ENCODE measurements at regions not wholly inside any gene's neighbourhood (a gene's known extent, or its start where the extent isn't known, plus 50 kb on each side); places are given as distances from the start of the nearest gene placed in this dataset.

GRCh38 chr9:18043978-18044377, 430.0 kb upstream of the ADAMTSL1 start:
- Histone ChIP-seq H3K36me3 (ENCODE audit: control insufficient read depth in 2 of 2, insufficient read depth in 2 of 2, low read length in 2 of 2) (no peaks in the 10 kb centered on the region), H3K27ac (ENCODE audit: low read depth in 2 of 2, low read length in 2 of 2) (no peak overlapping the region), H3K4me3 (ENCODE audit: low read length in 2 of 2) (no peak overlapping the region), H3K9me3 (ENCODE audit: control insufficient read depth in 2 of 2, low read length in 2 of 2) (no peaks in the 10 kb centered on the region), H3K9ac (ENCODE audit: low read depth in 1 of 2, low read length in 2 of 2) (no peak overlapping the region), H3K27me3 (ENCODE audit: control insufficient read depth in 2 of 2, insufficient read depth in 2 of 2, low read length in 2 of 2) (no peaks in the 10 kb centered on the region), H3K4me1 (ENCODE audit: control insufficient read depth in 2 of 2, insufficient read depth in 2 of 2, low read length in 2 of 2) (no peaks in the 10 kb centered on the region)

GRCh38 chr9:18045326-18045725, 428.6 kb upstream of the ADAMTSL1 start:
- H3K9me3 ChIP-seq (ENCODE audit: control insufficient read depth in 2 of 2, low read length in 2 of 2), result no peaks in the 10 kb centered on the region
- H3K36me3 ChIP-seq (ENCODE audit: control insufficient read depth in 2 of 2, insufficient read depth in 2 of 2, low read length in 2 of 2), result no peaks in the 10 kb centered on the region
- H3K4me1 ChIP-seq (ENCODE audit: control insufficient read depth in 2 of 2, insufficient read depth in 2 of 2, low read length in 2 of 2), result no peaks in the 10 kb centered on the region
- no peaks in the 10 kb centered on the region for H3K27me3 ChIP-seq (ENCODE audit: control insufficient read depth in 2 of 2, insufficient read depth in 2 of 2, low read length in 2 of 2)
- no peak overlapping the region for H3K27ac ChIP-seq (ENCODE audit: low read depth in 2 of 2, low read length in 2 of 2)
- no peak overlapping the region for H3K9ac ChIP-seq (ENCODE audit: low read depth in 1 of 2, low read length in 2 of 2)
- no peak overlapping the region for H3K4me3 ChIP-seq (ENCODE audit: low read length in 2 of 2)

GRCh38 chr9:18046068-18046467, 427.9 kb upstream of the ADAMTSL1 start:
- Histone ChIP-seq H3K4me1 (ENCODE audit: control insufficient read depth in 2 of 2, insufficient read depth in 2 of 2, low read length in 2 of 2) (no peaks in the 10 kb centered on the region), H3K27me3 (ENCODE audit: control insufficient read depth in 2 of 2, insufficient read depth in 2 of 2, low read length in 2 of 2) (no peaks in the 10 kb centered on the region), H3K4me3 (ENCODE audit: low read length in 2 of 2) (no peak overlapping the region), H3K9me3 (ENCODE audit: control insufficient read depth in 2 of 2, low read length in 2 of 2) (no peaks in the 10 kb centered on the region), H3K9ac (ENCODE audit: low read depth in 1 of 2, low read length in 2 of 2) (no peak overlapping the region), H3K27ac (ENCODE audit: low read depth in 2 of 2, low read length in 2 of 2) (no peak overlapping the region), H3K36me3 (ENCODE audit: control insufficient read depth in 2 of 2, insufficient read depth in 2 of 2, low read length in 2 of 2) (no peaks in the 10 kb centered on the region)

DNA sequence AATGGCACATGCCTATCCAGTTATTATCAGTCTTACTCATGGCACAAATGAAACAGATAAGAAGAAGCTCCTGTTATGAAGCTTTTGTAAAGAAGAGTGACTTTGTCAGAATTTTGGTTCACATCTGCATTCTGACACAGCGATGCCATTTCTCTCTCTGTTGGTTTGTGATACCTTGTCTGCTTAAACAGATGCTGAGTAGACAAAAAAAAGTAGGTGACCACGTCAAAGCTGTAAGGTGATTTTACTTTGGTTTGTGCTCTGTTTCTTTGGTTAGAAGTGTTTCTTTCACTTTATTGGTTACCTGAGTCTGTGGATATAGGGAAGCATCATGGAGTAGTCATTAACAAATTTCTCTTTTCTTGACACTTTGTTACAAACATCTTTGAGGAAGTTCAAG, 422.3 kb upstream of the ADAMTSL1 start:
- H3K36me3 ChIP-seq (ENCODE audit: control insufficient read depth in 2 of 2, insufficient read depth in 2 of 2, low read length in 2 of 2), result no peaks in the 10 kb centered on the region
- H3K4me3 ChIP-seq (ENCODE audit: low read length in 2 of 2), result no peak overlapping the region
- H3K9me3 ChIP-seq (ENCODE audit: control insufficient read depth in 2 of 2, low read length in 2 of 2), result no peaks in the 10 kb centered on the region
- H3K4me1 ChIP-seq (ENCODE audit: control insufficient read depth in 2 of 2, insufficient read depth in 2 of 2, low read length in 2 of 2), result peaks cover 5 to 17% of the 10 kb centered on the region in 2 donors
- no peaks in the 10 kb centered on the region for H3K27me3 ChIP-seq (ENCODE audit: control insufficient read depth in 2 of 2, insufficient read depth in 2 of 2, low read length in 2 of 2)
- no peak overlapping the region for H3K27ac ChIP-seq (ENCODE audit: low read depth in 2 of 2, low read length in 2 of 2)
- no peak overlapping the region for H3K9ac ChIP-seq (ENCODE audit: low read depth in 1 of 2, low read length in 2 of 2)

GRCh38 chr9:18052060-18052459, 421.9 kb upstream of the ADAMTSL1 start:
- Histone ChIP-seq H3K4me1 (ENCODE audit: control insufficient read depth in 2 of 2, insufficient read depth in 2 of 2, low read length in 2 of 2) (peaks cover 8 to 17% of the 10 kb centered on the region in 2 donors), H3K27ac (ENCODE audit: low read depth in 2 of 2, low read length in 2 of 2) (no peak overlapping the region), H3K4me3 (ENCODE audit: low read length in 2 of 2) (no peak overlapping the region), H3K9ac (ENCODE audit: low read depth in 1 of 2, low read length in 2 of 2) (no peak overlapping the region), H3K9me3 (ENCODE audit: control insufficient read depth in 2 of 2, low read length in 2 of 2) (no peaks in the 10 kb centered on the region), H3K27me3 (ENCODE audit: control insufficient read depth in 2 of 2, insufficient read depth in 2 of 2, low read length in 2 of 2) (no peaks in the 10 kb centered on the region), H3K36me3 (ENCODE audit: control insufficient read depth in 2 of 2, insufficient read depth in 2 of 2, low read length in 2 of 2) (no peaks in the 10 kb centered on the region)

GRCh38 chr9:18056269-18056992, 417.5 kb upstream of the ADAMTSL1 start:
- Histone ChIP-seq H3K4me1 (ENCODE audit: control insufficient read depth in 2 of 2, insufficient read depth in 2 of 2, low read length in 2 of 2) (peaks cover 8 to 34% of the 10 kb centered on the region in 2 donors), H3K36me3 (ENCODE audit: control insufficient read depth in 2 of 2, insufficient read depth in 2 of 2, low read length in 2 of 2) (no peaks in the 10 kb centered on the region), H3K9ac (ENCODE audit: low read depth in 1 of 2, low read length in 2 of 2) (no peak overlapping the region), H3K9me3 (ENCODE audit: control insufficient read depth in 2 of 2, low read length in 2 of 2) (no peaks in the 10 kb centered on the region), H3K27me3 (ENCODE audit: control insufficient read depth in 2 of 2, insufficient read depth in 2 of 2, low read length in 2 of 2) (no peaks in the 10 kb centered on the region), H3K4me3 (ENCODE audit: low read length in 2 of 2) (no peak overlapping the region), H3K27ac (ENCODE audit: low read depth in 2 of 2, low read length in 2 of 2) (no peak overlapping the region)

GRCh38 chr9:18056993-18057369, 417.0 kb upstream of the ADAMTSL1 start:
- Histone ChIP-seq H3K9ac (ENCODE audit: low read depth in 1 of 2, low read length in 2 of 2) (no peak overlapping the region), H3K27ac (ENCODE audit: low read depth in 2 of 2, low read length in 2 of 2) (no peak overlapping the region), H3K9me3 (ENCODE audit: control insufficient read depth in 2 of 2, low read length in 2 of 2) (no peaks in the 10 kb centered on the region), H3K36me3 (ENCODE audit: control insufficient read depth in 2 of 2, insufficient read depth in 2 of 2, low read length in 2 of 2) (no peaks in the 10 kb centered on the region), H3K4me3 (ENCODE audit: low read length in 2 of 2) (no peak overlapping the region), H3K27me3 (ENCODE audit: control insufficient read depth in 2 of 2, insufficient read depth in 2 of 2, low read length in 2 of 2) (no peaks in the 10 kb centered on the region), H3K4me1 (ENCODE audit: control insufficient read depth in 2 of 2, insufficient read depth in 2 of 2, low read length in 2 of 2) (peaks cover 9 to 35% of the 10 kb centered on the region in 2 donors)

- Histone ChIP-seq H3K36me3 (ENCODE audit: control insufficient read depth in 2 of 2, insufficient read depth in 2 of 2, low read length in 2 of 2) (no peaks in the 10 kb centered on the region), H3K9ac (ENCODE audit: low read depth in 1 of 2, low read length in 2 of 2) (no peak overlapping the region), H3K4me3 (ENCODE audit: low read length in 2 of 2) (peak overlapping the region; percentile 49 to 55), H3K9me3 (ENCODE audit: control insufficient read depth in 2 of 2, low read length in 2 of 2) (no peaks in the 10 kb centered on the region), H3K27me3 (ENCODE audit: control insufficient read depth in 2 of 2, insufficient read depth in 2 of 2, low read length in 2 of 2) (no peaks in the 10 kb centered on the region), H3K27ac (ENCODE audit: low read depth in 2 of 2, low read length in 2 of 2) (peak overlapping the region; percentile 62 to 78), H3K4me1 (ENCODE audit: control insufficient read depth in 2 of 2, insufficient read depth in 2 of 2, low read length in 2 of 2) (peaks cover 15 to 31% of the 10 kb centered on the region in 2 donors)
Measured at GRCh38 chr9:18058564-18059442, 415.1 kb upstream of the ADAMTSL1 start.

GRCh38 chr9:18059447-18059846, 414.5 kb upstream of the ADAMTSL1 start:
- H3K27ac ChIP-seq (ENCODE audit: low read depth in 2 of 2, low read length in 2 of 2), result peak overlapping the region in 1 of 2 donors; percentile 62
- H3K4me3 ChIP-seq (ENCODE audit: low read length in 2 of 2), result no peak overlapping the region
- H3K9me3 ChIP-seq (ENCODE audit: control insufficient read depth in 2 of 2, low read length in 2 of 2), result no peaks in the 10 kb centered on the region
- H3K27me3 ChIP-seq (ENCODE audit: control insufficient read depth in 2 of 2, insufficient read depth in 2 of 2, low read length in 2 of 2), result no peaks in the 10 kb centered on the region
- H3K36me3 ChIP-seq (ENCODE audit: control insufficient read depth in 2 of 2, insufficient read depth in 2 of 2, low read length in 2 of 2), result no peaks in the 10 kb centered on the region
- peaks cover 15 to 33% of the 10 kb centered on the region in 2 donors for H3K4me1 ChIP-seq (ENCODE audit: control insufficient read depth in 2 of 2, insufficient read depth in 2 of 2, low read length in 2 of 2)
- H3K9ac ChIP-seq (ENCODE audit: low read depth in 1 of 2, low read length in 2 of 2), result no peak overlapping the region

- Histone ChIP-seq H3K36me3 (ENCODE audit: control insufficient read depth in 2 of 2, insufficient read depth in 2 of 2, low read length in 2 of 2) (no peaks in the 10 kb centered on the region), H3K27ac (ENCODE audit: low read depth in 2 of 2, low read length in 2 of 2) (peak overlapping the region in 1 of 2 donors; percentile 35), H3K4me1 (ENCODE audit: control insufficient read depth in 2 of 2, insufficient read depth in 2 of 2, low read length in 2 of 2) (peaks cover 12 to 29% of the 10 kb centered on the region in 2 donors), H3K4me3 (ENCODE audit: low read length in 2 of 2) (no peak overlapping the region), H3K27me3 (ENCODE audit: control insufficient read depth in 2 of 2, insufficient read depth in 2 of 2, low read length in 2 of 2) (no peaks in the 10 kb centered on the region), H3K9ac (ENCODE audit: low read depth in 1 of 2, low read length in 2 of 2) (no peak overlapping the region), H3K9me3 (ENCODE audit: control insufficient read depth in 2 of 2, low read length in 2 of 2) (no peaks in the 10 kb centered on the region)
Measured at GRCh38 chr9:18060269-18060934, 413.6 kb upstream of the ADAMTSL1 start.

All from mucosa of rectum (tissue), 2 donors.